ENCODE measurements at regions not wholly inside any gene's neighbourhood (a gene's known extent, or its start where the extent isn't known, plus 50 kb on each side); places are given as distances from the start of the nearest gene placed in this dataset.

DNA sequence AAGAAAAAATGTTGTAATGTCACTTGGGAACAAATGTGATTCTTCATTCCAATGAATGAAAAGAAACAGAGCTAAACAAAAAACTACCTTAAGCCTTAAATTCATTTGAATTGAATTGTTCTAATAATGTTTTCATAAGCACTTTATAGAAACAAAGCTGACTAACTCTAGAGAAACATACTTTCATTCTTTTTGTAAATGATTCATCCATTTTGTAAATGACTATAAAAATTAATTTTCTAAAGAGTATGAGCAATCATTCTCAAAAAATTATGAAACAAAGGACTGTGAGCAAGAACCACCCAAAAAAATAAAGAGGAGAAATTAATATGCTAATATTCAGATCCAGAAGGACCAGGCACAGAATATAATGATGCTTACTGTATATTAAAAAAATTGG is 986.5 kb upstream of the CHORDC1 start:
- no peak for FAIRE-seq

DNA sequence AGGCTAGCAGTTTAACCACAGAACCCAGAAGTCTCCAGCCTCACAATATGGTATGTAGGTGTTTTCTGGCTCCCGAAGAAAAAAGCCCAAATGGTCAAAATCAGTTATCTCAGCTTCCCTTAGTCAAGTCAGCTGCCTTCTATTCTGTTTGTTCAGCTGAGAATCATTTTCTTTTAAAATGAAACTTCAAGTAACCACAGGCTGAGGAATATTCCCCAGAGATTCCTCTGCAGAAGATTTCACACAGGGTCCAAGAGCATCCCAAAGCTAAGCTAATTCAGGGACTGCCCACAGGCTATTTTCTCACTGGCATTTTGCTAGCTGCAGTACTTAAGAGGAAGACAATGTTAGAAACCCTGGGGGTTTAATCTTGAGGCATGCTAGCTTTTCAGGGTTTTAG is 977.0 kb upstream of the CHORDC1 start:
- FAIRE-seq = no peak

DNA sequence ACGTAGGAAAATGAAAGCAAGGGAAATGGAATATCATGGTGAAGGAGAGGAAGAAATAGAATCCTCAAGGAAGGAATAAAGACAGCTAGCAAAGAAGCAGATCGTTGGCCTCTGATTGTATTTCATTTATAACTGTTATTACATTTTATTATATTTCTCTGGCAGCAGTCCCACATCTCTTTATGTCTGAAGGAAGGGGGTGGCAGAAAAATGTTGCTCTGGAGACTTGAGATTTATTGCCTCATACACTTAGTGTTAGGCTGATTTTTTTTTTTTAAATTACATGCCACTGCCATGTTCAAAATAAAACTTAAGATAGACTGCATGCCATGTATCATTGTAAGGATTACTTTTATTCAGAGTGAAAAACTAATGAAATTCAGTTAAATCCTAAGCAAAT is 971.7 kb upstream of the CHORDC1 start:
- no peak for FAIRE-seq

DNA sequence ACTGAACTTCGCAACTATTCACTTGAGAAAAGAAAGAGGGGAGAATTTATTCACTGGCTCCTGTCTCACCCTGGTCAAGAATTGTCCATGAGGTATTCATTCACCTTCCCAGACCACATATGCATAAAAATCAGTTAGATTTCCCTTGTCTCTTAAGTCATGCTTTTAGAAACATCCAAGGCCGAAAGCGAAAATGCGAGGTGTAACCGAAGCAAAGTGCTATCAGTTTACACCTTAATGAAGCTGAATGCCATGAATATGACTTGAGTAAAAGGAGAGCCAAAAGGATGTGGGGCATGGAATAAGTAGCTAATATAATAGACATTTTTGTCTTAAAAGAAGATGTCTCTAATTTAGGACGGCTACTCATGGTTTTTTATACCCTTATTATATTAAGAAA is 965.6 kb upstream of the CHORDC1 start:
- FAIRE-seq = no peak

DNA sequence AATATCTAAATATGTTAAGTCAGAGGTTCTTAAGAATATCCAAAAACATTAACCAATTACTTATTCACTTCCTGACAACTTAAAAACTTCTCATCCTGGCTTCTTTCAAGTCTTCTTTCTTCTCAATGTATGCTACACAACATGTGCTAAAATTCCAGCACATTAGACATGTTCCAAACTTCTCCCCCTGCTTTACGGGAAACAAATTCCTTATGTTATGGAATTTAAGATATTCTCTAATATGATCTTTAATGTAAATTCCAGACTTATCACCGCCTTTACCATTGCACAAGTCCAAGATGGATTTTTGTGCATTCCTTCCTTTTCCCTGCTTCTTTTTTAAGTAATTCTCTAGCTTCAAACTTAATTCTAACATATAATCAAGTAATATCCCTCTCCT is 964.5 kb upstream of the CHORDC1 start:
- no peak for FAIRE-seq

DNA sequence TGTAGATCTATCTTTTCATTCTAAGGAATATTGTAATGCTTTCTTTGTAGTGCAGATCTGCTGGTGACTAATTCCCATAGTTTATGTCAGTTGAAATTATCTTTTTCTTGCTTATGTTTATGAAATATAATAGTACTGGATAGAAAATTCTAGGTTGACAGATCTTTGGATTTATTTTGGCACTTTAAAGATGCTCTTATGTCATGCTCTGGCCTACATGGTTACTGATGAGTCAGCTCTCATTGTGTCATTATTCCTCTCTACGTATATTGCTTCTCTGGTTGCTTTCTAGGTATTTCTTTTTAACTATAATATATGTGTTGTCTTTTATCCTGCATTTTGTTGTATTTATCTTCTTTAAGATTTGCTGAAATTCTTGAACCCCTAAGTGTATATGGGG is 955.5 kb upstream of the CHORDC1 start:
- no peak for FAIRE-seq

DNA sequence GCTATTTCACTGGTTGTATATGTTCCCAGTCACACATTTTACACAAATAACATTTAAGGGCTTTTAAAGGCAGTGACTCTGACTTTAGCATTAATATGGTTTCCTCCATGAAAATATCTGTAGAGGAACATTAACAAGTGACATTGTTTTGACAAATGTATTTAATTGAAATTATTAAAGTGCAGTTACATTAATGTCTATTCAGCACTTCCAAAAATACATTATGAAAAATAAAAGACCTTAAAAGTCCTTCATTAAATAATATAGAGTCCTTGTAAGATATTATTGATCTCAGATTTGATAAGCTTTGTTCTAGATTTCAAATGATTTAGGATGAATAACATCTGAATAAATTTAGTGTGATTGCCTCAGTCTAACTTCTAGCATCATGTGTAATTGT is 951.9 kb upstream of the CHORDC1 start:
- FAIRE-seq = no peak

DNA sequence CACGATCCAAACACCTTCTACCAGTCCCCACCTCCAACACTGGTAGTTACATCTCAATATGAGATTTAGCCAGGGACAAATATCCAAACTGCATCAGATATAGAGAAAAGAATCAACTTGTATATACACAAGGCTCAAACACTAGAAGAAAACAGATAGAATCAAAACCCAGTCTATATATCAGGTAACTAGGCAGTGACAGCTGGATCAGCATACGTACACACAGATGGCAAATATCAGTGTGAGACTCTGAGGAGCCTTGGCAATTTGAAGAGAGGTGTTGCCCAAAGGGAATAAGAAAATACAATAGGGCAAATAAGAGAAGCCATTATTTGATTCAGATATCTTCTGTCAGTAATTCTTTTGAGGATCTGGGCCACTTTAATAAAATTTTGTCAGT is 951.3 kb upstream of the CHORDC1 start:
- FAIRE-seq = no peak

DNA sequence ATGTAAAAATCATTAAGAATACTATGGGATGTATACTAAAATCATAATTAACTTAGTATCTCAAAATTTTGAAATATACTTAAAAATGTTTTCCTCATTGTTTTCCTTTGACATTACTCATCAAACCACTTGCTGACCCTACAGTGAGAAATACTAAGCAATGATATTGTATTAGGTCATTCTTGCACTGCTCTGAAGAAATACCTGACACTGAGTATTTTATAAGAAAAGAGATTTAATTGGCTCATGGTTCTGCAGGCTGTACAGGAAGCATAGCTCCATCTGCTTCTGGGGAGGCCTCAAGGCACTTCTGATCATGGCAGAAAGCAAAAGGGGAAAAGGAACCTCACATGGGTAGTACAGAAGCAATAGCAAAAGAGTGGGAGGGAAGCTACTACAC is 950.9 kb upstream of the CHORDC1 start:
- FAIRE-seq = no peak

DNA sequence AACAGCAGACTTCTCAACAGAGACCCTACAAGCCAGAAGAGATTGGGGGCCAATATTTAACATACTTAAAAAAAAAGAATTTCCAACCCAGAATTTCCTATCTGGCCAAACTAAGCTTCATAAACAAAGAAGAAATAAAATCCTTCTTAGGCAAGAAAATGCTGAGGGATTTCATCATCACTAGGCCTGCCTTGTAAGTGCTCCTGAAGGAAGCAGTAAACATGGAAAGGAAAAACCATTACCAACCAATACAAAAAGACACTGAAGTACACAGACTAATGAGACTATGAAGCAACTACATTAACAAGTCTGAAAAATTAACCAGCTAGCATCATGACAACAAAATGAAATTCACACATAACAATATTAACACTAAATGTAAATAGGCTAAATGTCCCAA is 947.9 kb upstream of the CHORDC1 start:
- no peak for FAIRE-seq

DNA sequence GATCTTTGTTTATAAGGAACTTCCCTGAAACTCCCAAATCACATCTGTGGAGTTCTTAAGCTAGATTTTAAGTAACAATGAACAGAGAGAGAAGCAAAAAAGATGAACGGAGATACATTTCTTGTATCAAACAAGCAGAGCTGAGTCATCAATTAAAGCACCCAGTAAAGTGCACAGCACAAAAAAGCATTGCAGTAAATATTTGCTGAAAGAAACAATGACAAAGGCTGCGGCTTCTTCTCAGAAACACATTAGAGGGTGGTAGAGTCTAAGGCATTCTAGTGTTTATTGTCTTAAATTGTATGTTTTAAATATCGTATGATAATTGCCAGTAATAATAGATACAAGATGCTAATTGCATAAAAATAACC is 941.6 kb upstream of the CHORDC1 start:
- no peak for FAIRE-seq

DNA sequence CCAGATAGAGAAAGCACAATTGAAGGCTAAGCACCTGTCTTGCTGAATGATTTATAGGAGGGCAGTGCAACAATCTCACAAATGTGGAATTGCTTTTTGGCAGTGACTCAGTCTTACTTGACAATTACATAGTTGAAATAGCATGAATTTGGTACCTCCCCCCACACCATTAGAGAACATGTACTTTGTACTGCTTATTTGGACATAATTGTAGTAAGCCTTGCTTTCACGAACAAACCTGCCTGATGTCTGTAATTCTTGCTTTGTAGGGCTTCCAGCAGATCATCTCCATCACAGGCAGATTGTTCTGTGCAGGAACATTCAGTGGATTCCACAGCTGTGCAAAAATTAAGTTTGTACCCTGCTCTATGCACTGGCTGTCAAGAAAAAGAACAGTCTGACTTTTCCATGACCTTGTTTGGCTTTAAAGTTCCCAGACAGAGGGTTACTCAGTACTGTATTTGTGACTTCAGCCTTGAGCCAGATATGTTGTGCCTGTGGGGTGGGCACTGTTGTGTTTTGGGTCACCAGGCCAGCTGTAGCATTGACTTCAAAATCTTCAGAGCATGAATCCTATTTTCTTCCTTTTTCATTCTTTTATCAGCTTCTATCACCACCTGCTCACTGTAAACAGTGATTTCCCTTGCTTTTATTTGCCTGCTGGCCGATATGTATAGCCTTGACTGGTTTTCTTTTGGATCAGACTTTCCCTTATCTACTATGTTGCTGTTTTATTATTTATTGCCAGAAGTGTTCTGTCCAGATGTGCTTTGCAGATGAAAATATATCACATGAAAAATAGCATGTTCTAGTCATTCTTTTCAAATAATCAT is 941.0 kb upstream of the CHORDC1 start:
- FAIRE-seq = no peak

DNA sequence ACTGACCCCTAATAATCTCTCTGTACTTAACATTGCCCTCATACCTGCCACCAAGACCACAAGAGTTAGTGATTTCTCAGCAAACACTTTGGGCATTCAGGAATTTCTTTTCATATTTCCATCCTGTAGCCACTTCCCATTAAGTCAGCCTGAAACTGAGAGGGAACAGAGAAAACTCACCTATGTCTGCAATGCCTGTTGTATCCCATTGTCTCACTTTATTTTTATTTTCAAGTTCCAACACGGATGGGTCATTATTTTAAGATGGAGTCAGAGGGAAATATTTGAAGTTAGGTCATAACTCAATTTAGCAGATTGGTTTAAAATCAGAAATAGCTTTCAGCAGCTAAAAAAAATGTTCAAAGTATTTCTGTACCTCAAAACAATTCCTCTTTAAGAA is 937.8 kb upstream of the CHORDC1 start:
- FAIRE-seq = no peak

DNA sequence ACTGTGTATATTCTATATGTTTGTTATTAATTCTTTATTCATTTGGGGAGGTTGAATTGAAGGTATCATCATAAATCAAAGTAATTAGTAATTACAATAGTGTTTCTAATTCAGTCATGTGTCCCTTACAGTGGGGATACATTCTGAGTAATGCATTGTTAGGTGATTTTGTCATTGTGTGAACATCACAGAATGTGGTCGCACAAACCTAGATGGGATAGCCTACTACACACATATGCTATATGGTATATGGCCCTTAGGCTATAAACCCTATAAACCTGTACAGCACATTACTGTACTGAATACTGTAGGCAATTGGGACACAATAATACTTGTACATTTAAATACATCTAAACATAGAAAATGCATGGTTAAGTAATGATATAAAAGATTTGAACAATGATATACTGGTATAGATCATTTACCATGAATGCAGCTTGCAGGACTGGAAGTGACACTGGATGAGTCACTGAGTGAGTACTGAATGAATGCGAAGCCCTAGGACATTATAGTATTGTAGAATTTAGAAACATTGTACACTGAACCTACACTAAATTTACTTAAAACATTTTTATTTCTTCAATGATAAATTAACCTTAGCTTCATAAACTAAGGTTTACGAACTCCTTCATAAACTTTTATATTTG is 936.2 kb upstream of the CHORDC1 start:
- no peak for FAIRE-seq

DNA sequence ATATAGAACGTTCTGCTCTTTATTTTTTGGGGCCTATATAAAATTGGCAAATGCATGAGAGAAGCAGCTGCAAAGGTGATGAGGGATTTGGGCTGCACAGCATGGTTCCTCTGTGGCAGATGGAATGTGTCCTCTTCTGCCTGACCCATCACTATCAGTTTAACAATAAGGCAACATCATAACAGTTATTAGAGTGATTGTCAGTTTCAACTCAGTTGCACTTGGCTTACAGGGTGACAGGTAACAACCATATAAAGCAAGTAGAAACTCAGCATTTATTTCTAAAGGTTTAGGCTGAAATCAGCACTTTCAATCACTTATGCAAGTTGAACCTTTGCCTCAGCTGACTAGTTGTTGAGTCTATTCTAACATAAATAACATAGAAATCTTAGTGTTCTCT is 935.4 kb upstream of the CHORDC1 start:
- FAIRE-seq = no peak

DNA sequence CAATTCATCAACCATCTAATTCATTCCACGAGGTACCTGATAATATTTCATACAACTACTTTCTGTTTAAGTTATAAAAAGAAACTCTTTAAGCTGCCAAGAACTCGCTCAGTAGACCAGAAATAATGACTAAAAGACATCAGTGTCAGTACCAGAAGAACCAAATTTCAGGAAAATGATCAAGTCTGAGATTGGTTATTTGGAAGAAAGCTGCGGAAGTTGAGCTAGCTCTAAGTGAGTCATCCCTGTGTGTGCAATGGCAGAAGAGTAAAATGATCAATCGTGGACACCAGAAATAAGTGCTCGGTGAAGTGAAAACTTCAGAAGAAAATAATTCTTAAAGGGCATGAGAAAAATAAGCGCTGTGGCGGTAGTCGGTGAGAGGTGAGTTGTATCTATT is 933.2 kb upstream of the CHORDC1 start:
- no peak for FAIRE-seq

DNA sequence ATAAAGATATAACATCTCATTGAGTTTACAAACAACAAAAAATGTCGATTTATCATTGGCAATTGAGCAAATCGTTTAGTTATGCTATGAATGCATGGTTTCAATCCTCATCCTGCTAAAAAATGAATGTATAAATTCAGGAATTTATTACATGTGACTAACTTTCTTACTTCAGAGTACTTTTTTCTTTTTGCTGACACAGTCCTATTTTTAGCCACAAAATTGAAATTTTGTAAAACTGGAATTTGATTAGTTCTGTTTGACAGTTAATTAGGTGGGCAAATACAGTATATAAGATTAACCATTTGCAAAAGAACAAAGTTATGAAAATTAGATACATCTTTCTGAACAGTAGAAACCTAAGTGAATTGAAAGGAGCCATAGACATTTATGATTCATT is 925.0 kb upstream of the CHORDC1 start:
- no peak for FAIRE-seq

DNA sequence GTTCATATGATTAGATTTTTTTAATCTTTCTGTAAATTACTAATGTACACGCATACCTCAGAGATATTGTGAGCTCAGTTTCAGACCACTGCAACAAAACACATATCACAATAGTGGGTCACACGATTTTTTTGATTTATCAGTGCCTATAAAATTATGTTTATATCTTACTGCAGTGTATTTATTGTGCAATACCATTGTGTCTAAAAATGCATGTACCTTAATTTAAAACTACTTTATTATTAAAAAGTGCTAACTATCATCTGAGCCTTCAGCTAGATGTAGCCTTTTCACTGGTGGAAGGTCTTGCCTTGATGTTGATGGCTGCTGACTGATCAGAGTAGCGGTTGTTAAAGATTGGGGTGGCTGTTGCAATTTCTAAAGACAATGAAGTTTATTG is 918.8 kb upstream of the CHORDC1 start:
- no peak for FAIRE-seq

DNA sequence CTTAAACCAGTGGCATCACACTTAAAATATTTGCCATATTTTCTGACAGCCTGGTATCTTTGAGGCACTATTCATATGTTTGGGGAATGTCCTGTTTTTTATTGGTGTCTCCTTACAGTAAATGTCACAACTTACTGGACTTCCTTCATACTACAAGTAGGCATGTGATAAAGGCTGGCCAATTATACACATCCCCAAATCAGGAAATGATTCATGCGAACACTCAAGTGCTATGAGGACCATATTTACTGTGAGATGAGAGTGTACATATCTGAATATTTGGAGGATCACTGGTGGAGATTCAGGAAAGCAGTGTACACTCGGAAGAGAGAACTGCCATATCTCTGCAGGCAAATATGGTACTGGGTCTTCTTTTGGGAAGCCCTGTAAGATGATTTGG is 913.8 kb upstream of the CHORDC1 start:
- FAIRE-seq = no peak

DNA sequence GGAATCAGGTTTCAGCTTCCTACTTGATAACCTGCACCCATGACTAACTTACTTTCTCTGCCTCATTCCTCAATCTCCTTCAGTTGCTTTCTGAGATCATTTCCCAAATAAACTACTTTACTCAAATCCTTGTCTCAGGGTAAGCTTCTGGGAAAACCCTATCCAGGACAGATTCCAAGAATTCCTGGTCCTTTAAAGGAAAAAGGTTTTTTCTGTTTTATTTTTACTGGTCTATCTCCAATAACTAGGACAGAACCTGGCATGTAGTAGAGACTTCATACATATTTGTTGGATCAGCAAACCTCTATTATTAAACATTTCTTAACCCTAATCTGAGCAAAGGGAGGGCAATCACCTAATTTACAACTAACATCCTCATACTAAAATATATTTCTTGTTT is 910.5 kb upstream of the CHORDC1 start:
- FAIRE-seq = no peak

DNA sequence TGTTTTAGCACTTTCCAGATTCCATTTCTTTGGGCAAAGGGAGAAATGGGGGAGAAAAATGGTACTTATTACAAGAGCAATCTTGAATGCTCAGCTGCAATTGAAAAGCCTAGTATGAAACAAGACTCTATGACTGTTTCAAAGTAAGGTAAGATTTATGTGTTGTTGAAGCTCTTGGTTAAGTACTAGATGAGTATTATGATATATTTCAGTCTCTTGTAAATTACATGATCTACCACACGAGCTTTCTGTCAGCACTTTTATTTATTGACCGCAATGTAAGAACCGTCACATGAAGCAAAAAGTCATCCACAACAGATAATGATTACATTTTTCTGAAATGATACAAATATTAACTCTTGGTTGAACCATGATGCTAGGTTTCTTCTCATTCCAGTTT is 906.7 kb upstream of the CHORDC1 start:
- FAIRE-seq = no peak

DNA sequence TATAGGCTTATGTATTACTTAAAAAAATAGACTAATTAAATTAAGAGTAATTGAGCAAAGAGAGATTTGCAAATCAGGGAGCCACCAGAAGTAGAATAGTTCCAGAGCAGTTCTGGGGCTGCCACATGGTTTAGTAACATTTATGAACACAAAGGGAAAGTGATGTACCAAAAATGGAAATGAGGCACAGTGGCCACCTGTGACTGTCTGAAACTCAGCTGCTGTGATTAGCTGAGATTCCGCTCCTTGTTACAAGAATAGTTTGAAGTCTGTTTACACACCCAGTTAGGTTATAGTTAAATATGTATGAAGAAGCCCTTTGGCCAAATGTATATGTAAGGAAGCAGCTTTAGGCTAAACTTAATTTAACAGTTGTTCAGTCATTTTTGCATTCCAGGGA is 901.5 kb upstream of the CHORDC1 start:
- no peak for FAIRE-seq

DNA sequence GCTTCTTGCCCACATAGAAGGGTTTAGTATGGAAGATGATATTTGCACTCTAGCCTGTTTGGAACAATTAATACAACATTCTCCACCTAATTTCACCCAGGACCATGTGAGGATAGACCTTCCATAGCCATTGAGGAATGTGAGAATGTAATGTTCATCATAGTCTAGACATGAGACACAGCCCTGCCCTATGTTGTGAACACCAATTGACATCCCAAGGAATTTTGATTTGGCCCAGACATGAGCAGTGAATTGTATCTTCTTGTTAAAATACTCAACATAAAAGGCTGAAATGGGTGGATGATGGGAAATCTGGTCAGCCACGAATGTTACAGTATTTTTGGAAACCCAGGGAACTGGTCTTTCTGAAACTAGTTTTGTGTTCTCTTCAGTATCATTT is 892.3 kb upstream of the CHORDC1 start:
- FAIRE-seq = no peak

DNA sequence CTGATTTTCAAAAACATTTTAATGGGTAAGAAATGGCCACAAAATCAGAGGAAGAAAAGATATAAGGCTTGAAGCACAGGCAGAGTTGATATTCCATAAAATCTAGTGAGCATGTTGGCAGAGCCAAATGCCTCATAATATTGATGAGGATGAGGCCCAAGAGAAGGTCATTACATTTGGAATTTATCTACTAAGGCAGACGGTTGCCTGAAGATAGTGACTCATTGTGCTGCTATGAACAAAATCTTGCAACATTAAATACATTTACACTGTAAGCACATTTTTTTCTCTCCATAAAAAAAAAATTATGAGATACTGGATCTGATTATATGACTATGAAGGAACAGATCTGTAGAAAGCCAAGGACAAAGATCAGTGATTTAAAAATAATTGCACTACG is 881.4 kb upstream of the CHORDC1 start:
- FAIRE-seq = no peak

DNA sequence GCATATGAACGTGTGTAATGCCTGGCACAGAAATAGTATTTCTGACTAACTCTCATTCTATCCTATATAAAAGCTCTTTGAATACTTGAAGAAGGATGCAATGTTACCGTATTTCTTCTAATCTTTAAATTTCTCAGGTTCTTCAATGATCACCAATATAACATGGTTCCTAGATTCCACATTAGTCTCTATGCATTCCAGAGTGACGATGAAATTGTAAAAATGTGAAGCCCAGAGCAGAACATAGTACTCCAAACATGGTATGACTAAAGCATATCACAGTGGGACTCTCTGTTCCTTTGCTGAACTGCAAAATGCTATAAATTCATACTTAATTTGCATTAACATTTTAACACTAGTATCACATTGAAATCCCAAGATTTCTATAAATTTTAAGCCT is 877.6 kb upstream of the CHORDC1 start:
- FAIRE-seq = no peak

Data from TTC549 (cell line).